GM12878 (cell line): ENCODE measurements at regions not wholly inside any gene's neighbourhood (a gene's known extent, or its start where the extent isn't known, plus 50 kb on each side); places are given as distances from the start of the nearest gene placed in this dataset.

Experiments
- ATAC-seq: fragments of 200-7000 bp; cut with Tn5 transposase; 3 replicates; pipeline ENCODE4 v1.9.1; 2020; ENCODE audit warnings: mild to moderate bottlenecking, moderate library complexity
- BruUV-seq: library from RNA; stranded (reverse); fragments of 400-500 nt; replicated peaks from 2 replicates; lab custom pipeline; 2021; lab: Mats Ljungman, UMichigan
- CTCF ChIA-PET: fragments of 300-600 bp; sonication (Branson Sonifier 250); formaldehyde crosslinking; extraction: SDS; loops from one replicate; lab custom pipeline; 2021; ENCODE audit warnings: inconsistent platforms; lab: Yijun Ruan, JAX
- POLR2A ChIA-PET: fragments of 350-600 bp; formaldehyde crosslinking; extraction: SDS; loops from one replicate; lab custom pipeline; 2021; ENCODE audit warnings: inconsistent platforms; lab: Charles Lee
- RAD21 ChIA-PET: fragments of 300-600 bp; sonication (Branson Sonifier 250); formaldehyde crosslinking; loops from one replicate; lab custom pipeline; 2023; ENCODE audit warnings: antibody characterized with exemption; ENCODE audit not compliant: unreplicated experiment; lab: Charles Lee
- SMC1A ChIA-PET: fragments of 300-600 bp; sonication (Branson Sonifier 250); formaldehyde crosslinking; loops from one replicate; lab custom pipeline; 2023; ENCODE audit not compliant: unreplicated experiment, uncharacterized antibody; lab: Charles Lee
- DNase-seq: peaks from one replicate; pipeline ENCODE4 v3.0.0-alpha.2; 2011; ENCODE audit warnings: low read depth, low spot score
- FAIRE-seq: peaks from 3 replicates; lab custom pipeline; 2011; peaks lifted over from hg19 to GRCh38; lab: Jason Lieb, UNC
- H2AFZ ChIP-seq: 2 replicates; pipeline ENCODE4 v1.6.0; 2011; ENCODE audit warnings: low read depth, low read length, control low read depth; ENCODE audit not compliant: control insufficient read depth
- H3K27ac ChIP-seq: 2 replicates; pipeline ENCODE4 v1.5.1; 2011; ENCODE audit warnings: control low read depth; ENCODE audit not compliant: control insufficient read depth, insufficient read depth
- H3K27me3 ChIP-seq, 2 experiments: replicated peaks in 1 of 2; 2 replicates each; pipeline versions ENCODE4 v1.6.0 to v1.6.1; 2011; ENCODE audit warnings: low read length in 1 of 2; ENCODE audit not compliant: control insufficient read depth in 2 of 2, insufficient read depth in 2 of 2
- H3K36me3 ChIP-seq, 2 experiments: 2 replicates each; pipeline ENCODE4 v1.5.1; 2011; ENCODE audit warnings: low read length in 1 of 2; ENCODE audit not compliant: control insufficient read depth in 2 of 2, insufficient read depth in 2 of 2
- H3K4me1 ChIP-seq: 2 replicates; pipeline ENCODE4 v1.6.1; 2011; ENCODE audit warnings: mild to moderate bottlenecking, low read length, moderate library complexity, mixed read lengths; ENCODE audit not compliant: control insufficient read depth, insufficient read depth
- H3K4me2 ChIP-seq: 2 replicates; pipeline ENCODE4 v1.6.0; 2011; ENCODE audit warnings: control low read depth; ENCODE audit not compliant: control insufficient read depth, insufficient read depth
- H3K4me3 ChIP-seq: fragments of 200-600 bp; sonication (generic); 2 replicates; pipeline ENCODE4 v1.5.1; 2016
- H3K79me2 ChIP-seq: 2 replicates; pipeline ENCODE4 v1.6.0; 2011; ENCODE audit warnings: low read length; ENCODE audit not compliant: control insufficient read depth, insufficient read depth
- H3K9ac ChIP-seq: 2 replicates; pipeline ENCODE4 v1.8.0; 2011; ENCODE audit warnings: low read length, control low read depth, mixed read lengths; ENCODE audit not compliant: control insufficient read depth, insufficient read depth
- H3K9me3 ChIP-seq: replicated peaks from 3 replicates; pipeline ENCODE4 v1.5.1; 2011; ENCODE audit warnings: mild to moderate bottlenecking, low read length; ENCODE audit not compliant: control insufficient read depth, insufficient read depth
- H4K20me1 ChIP-seq: 2 replicates; pipeline ENCODE4 v1.6.0; 2011; ENCODE audit not compliant: control insufficient read depth, insufficient read depth
- ATF2 ChIP-seq: IDR thresholded peaks from 2 replicates; pipeline ENCODE4 v1.6.1; 2012; ENCODE audit warnings: low read length, inconsistent platforms
- CBX5 ChIP-seq: sonication (generic); IDR thresholded peaks from 2 replicates; pipeline ENCODE4 v1.6.1; 2016; ENCODE audit warnings: low read depth, moderate library complexity, mild to moderate bottlenecking, inconsistent platforms
- CEBPZ ChIP-seq: fragments of 150-350 bp; IDR thresholded peaks from 2 replicates; pipeline ENCODE4 v1.6.1; 2016; ENCODE audit warnings: low read depth, low read length
- CHD4 ChIP-seq: fragments of 200-600 bp; sonication (generic); IDR thresholded peaks from 2 replicates; pipeline ENCODE4 v1.6.1; 2016; ENCODE audit warnings: mild to moderate bottlenecking
- HDAC2 ChIP-seq: fragments of 200-600 bp; sonication (generic); IDR thresholded peaks from 2 replicates; pipeline ENCODE4 v1.6.1; 2017
- HSF1 ChIP-seq: fragments of 150-350 bp; IDR thresholded peaks from 2 replicates; pipeline ENCODE4 v1.6.1; 2014; ENCODE audit warnings: mild to moderate bottlenecking, low read depth, low read length
- LARP7 ChIP-seq: fragments of 450-650 bp; IDR thresholded peaks from 2 replicates; pipeline ENCODE4 v1.6.1; 2017; ENCODE audit warnings: mild to moderate bottlenecking
- MEF2B ChIP-seq: fragments of 450-650 bp; IDR thresholded peaks from 2 replicates; pipeline ENCODE4 v1.6.1; 2018; ENCODE audit warnings: mild to moderate bottlenecking, moderate library complexity; ENCODE audit not compliant: partially characterized antibody, poor library complexity, severe bottlenecking
- NBN ChIP-seq: fragments of 450-650 bp; IDR thresholded peaks from 2 replicates; pipeline ENCODE4 v1.6.1; 2016
- SKIL ChIP-seq: fragments of 450-650 bp; IDR thresholded peaks from 2 replicates; pipeline ENCODE4 v1.6.1; 2017; ENCODE audit warnings: mild to moderate bottlenecking, low read depth, inconsistent platforms; ENCODE audit not compliant: poor library complexity, severe bottlenecking
- YBX1 ChIP-seq: fragments of 450-650 bp; IDR thresholded peaks from 2 replicates; pipeline ENCODE4 v1.6.1; 2016; ENCODE audit warnings: antibody characterized with exemption
- ZNF592 ChIP-seq: fragments of 450-650 bp; IDR thresholded peaks from 2 replicates; pipeline ENCODE4 v1.6.1; 2017; ENCODE audit warnings: mild to moderate bottlenecking, moderate library complexity
- ZSCAN29 ChIP-seq: fragments of 450-650 bp; IDR thresholded peaks from 2 replicates; pipeline ENCODE4 v1.6.1; 2017; ENCODE audit warnings: mild to moderate bottlenecking, moderate library complexity
- WGBS: methylation state at CpG from one replicate; pipeline ENCODE4 v1.1.6; 2016; ENCODE audit warnings: low lambda C conversion rate; ENCODE audit not compliant: insufficient replicate concordance, insufficient coverage; ENCODE audit errors: missing lambda C conversion rate; 5-methylcytosine and 5-hydroxymethylcytosine counted together
- in situ Hi-C: fragments of 300-500 bp; cut with MboI; formaldehyde crosslinking; loops from 9 replicates; pipeline ENCODE4 v1.14.3; 2018; ENCODE audit warnings: mixed read lengths
- intact Hi-C: fragments of 100-400 bp; cut with micrococcal nuclease; formaldehyde crosslinking; loops from one replicate; pipeline ENCODE4 v1.14.2; 2022; ENCODE audit not compliant: unreplicated experiment

GRCh38 chr10:129224065-129224464 is 243.0 kb upstream of the MGMT start:
- Histone ChIP-seq H3K4me2 (no peak overlapping the region), H3K79me2 (no peaks in the 10 kb centered on the region), H3K27ac (no peak overlapping the region), H3K27me3 (no peaks in the 10 kb centered on the region), H3K36me3 (no peaks in the 10 kb centered on the region), H3K4me3 (no peak overlapping the region), H2AFZ (no peak overlapping the region), H4K20me1 (no peaks in the 10 kb centered on the region), H3K4me1 (no peaks in the 10 kb centered on the region), H3K9ac (no peak overlapping the region), H3K9me3 (no peaks in the 10 kb centered on the region)
- in situ Hi-C loops: no loop called here
- DNase-seq (no peak), ATAC-seq (no peak), FAIRE-seq (no peak)
- intact Hi-C loops: no loop called here
- BruUV-seq: no TSS peak
- RAD21 ChIA-PET: no interaction called here
- POLR2A ChIA-PET: no interaction called here
- WGBS: 5% methylated on average over 2 of the region's 4 CpGs
- SMC1A ChIA-PET: interaction anchor here (1.0 kb wide), 1 partner anchor 23 kb away, joined by 3 read pairs; no protein-coding TSS in a partner anchor
- CTCF ChIA-PET: no interaction called here
- no peak for TF ChIP-seq ZSCAN29
- no peak for TF ChIP-seq ZNF592
- no peak for TF ChIP-seq ATF2
- no peak for TF ChIP-seq NBN
- no peak for TF ChIP-seq HDAC2
- no peak for TF ChIP-seq HSF1
- TF ChIP-seq CEBPZ: no peak
- no peak for TF ChIP-seq LARP7
- TF ChIP-seq YBX1: no peak
- no peak for TF ChIP-seq MEF2B
- no peak for TF ChIP-seq CHD4
- TF ChIP-seq SKIL: no peak
- TF ChIP-seq CBX5: no peak
